ENCODE measurements at regions not wholly inside any gene's neighbourhood (a gene's known extent, or its start where the extent isn't known, plus 50 kb on each side); places are given as distances from the start of the nearest gene placed in this dataset.

DNA sequence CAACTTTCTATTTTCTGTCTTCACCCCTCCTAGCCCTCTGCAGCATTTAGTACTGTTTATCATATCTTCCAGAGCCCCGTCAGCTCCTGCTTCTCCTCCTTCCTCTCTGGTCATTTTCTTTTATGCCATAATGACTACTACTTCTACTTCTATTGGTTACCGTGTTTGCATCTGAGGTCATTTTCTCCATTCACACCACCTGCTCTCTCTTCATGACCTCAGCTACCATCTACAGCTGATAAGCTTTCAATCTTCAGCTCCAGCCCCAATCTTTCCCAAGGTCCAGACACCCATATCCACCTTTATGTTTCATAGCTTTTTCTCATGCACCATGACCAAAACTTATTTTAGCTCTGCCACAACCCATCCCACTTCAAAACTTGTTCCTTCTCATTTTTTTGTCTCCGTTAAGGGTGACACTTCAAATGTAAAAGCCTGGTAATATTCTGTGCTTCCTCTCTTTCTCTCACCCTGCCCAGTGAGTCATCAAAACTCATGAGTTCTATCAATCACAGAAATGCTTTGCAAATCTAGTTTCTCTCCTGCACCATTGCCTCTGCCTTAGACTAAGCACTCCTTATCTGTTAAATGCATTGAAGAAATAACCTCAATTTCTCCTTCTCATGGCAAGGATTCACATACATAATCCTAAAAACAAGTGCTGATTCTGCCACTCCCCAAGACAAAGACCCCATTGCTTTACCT is 71.3 kb upstream of the IQCM start:
- DNase-seq (ENCODE audit: low spot score), result no peak
- in situ Hi-C loops (cut with MboI; ENCODE audit: low sequenced_read_pairs, unreplicated experiment), result loop anchor here (25.0 kb wide), 1 partner anchor 500 kb away; no protein-coding TSS in a partner anchor
- TF ChIP-seq, protein P1, sequence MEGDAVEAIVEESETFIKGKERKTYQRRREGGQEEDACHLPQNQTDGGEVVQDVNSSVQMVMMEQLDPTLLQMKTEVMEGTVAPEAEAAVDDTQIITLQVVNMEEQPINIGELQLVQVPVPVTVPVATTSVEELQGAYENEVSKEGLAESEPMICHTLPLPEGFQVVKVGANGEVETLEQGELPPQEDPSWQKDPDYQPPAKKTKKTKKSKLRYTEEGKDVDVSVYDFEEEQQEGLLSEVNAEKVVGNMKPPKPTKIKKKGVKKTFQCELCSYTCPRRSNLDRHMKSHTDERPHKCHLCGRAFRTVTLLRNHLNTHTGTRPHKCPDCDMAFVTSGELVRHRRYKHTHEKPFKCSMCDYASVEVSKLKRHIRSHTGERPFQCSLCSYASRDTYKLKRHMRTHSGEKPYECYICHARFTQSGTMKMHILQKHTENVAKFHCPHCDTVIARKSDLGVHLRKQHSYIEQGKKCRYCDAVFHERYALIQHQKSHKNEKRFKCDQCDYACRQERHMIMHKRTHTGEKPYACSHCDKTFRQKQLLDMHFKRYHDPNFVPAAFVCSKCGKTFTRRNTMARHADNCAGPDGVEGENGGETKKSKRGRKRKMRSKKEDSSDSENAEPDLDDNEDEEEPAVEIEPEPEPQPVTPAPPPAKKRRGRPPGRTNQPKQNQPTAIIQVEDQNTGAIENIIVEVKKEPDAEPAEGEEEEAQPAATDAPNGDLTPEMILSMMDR (IDR thresholded peaks at IDR 0.05; ENCODE audit: borderline replicate concordance, control extremely low read depth, extremely low read depth, insufficient read depth, missing control alignments), result no peak

DNA sequence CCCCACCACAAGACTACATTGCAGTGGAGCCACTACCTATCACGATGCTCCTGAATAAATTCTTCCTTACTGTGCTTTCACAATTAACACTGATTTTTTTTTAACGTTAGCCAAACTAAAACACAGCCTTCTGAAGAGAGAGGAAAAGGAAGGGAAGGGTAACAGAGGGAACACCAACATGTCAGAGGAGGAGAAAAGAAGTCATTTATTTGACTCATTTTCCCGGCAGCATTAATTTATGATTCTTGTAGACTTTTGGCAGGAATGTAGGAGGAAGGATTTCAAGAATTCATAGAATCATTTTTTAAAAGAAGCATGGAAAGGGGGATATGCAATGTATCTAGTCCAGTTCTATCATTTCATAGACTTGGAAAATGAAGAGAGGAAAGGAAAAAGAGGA is 74.3 kb upstream of the IQCM start:
- TF ChIP-seq, protein P1 (IDR thresholded peaks at IDR 0.05; ENCODE audit: borderline replicate concordance, control extremely low read depth, extremely low read depth, insufficient read depth, missing control alignments), result no peak
- DNase-seq (ENCODE audit: low spot score), result no peak
- in situ Hi-C loops (cut with MboI; ENCODE audit: low sequenced_read_pairs, unreplicated experiment), result loop anchor here (25.0 kb wide), 1 partner anchor 503 kb away; no protein-coding TSS in a partner anchor

DNA sequence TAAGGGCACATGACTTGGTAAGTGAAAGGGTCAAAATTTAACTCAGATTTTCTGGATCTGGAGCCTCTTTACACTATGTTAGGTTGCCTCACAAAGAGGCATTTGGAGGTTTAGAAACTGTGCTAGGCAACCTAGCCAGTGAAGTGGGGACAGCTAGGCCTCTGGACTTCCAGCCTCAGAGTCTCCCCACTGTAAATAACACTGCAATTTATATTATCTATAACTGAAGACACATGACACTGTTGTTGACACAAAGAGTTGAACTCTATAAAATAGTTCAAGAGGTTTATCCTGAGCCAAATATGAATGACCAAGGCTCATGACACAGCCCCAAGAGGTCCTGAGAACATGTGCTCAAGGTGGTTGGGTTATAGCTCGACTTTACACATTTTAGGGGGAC is 74.9 kb upstream of the IQCM start:
- DNase-seq (ENCODE audit: low spot score), result no peak
- in situ Hi-C loops (cut with MboI; ENCODE audit: low sequenced_read_pairs, unreplicated experiment), result loop anchor here (25.0 kb wide), 1 partner anchor 503 kb away; no protein-coding TSS in a partner anchor
- TF ChIP-seq, protein P1 (IDR thresholded peaks at IDR 0.05; ENCODE audit: borderline replicate concordance, control extremely low read depth, extremely low read depth, insufficient read depth, missing control alignments), result no peak

DNA sequence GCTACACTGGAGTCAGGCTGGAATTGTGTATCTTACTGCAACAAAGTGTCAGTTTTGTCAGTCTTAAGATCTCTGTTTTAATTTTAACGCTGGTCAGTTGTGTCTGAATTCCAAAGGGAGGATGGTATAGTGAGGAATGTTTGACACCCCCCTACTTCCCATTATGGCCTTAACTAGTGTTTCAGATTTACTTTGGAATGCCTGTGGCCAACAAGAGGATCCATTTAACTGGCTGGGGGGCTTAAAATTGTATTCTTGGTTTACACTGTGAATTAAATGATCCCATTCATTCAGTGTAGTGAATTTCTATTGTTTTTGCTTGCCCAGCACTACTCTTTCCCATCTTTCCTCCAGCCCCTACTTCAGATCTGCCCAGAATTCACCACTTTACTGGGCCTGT is 75.8 kb upstream of the IQCM start:
- in situ Hi-C loops (cut with MboI; ENCODE audit: low sequenced_read_pairs, unreplicated experiment), result loop anchor here (25.0 kb wide), 1 partner anchor 504 kb away; no protein-coding TSS in a partner anchor
- no peak for DNase-seq (ENCODE audit: low spot score)
- TF ChIP-seq, protein P1 (IDR thresholded peaks at IDR 0.05; ENCODE audit: borderline replicate concordance, control extremely low read depth, extremely low read depth, insufficient read depth, missing control alignments), result no peak

DNA sequence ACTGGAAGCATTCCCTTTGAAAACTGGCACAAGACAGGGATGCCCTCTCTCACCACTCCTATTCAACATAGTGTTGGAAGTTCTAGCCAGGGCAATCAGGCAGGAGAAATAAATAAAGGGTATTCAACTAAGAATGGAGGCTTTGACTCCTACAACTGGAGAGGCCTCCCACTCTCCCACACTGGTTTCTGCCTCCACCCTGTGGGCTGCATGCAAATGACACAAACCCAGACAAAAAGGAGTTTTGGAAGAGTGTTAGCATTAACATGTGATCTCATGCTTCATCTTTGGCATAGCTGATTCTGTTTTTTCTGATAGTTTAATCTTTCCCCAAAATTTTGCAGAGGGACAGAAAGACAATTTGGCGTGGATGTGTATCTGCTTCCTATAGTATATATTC is 80.8 kb upstream of the IQCM start:
- DNase-seq (ENCODE audit: low spot score), result no peak
- in situ Hi-C loops (cut with MboI; ENCODE audit: low sequenced_read_pairs, unreplicated experiment), result loop anchor here (25.0 kb wide), 1 partner anchor 509 kb away; no protein-coding TSS in a partner anchor
- TF ChIP-seq, protein P1 (IDR thresholded peaks at IDR 0.05; ENCODE audit: borderline replicate concordance, control extremely low read depth, extremely low read depth, insufficient read depth, missing control alignments), result no peak

DNA sequence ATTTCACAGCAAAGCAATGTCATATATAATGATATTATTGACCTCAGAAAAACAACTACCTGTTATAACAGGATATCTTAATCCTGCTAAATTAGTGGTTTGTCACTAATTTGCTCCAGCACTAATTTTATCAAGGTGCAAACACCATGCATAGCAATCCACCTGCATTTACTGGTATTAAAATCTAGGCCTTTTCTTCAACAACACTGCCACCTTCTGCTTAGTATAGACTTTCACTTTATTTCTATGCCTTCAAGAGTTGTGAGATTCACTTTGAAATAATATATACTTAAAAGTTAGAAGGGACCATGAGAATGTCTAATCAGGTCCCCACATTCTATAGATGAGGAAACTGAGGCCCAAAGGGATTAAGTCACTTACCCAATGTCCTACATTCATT is 82.1 kb upstream of the IQCM start:
- DNase-seq (ENCODE audit: low spot score), result no peak
- TF ChIP-seq, protein P1 (IDR thresholded peaks at IDR 0.05; ENCODE audit: borderline replicate concordance, control extremely low read depth, extremely low read depth, insufficient read depth, missing control alignments), result no peak
- in situ Hi-C loops (cut with MboI; ENCODE audit: low sequenced_read_pairs, unreplicated experiment), result loop anchor here (25.0 kb wide), 1 partner anchor 510 kb away; no protein-coding TSS in a partner anchor

Measured in GM13976 (cell line).